AG04450 (cell line): ENCODE measurements at regions not wholly inside any gene's neighbourhood (a gene's known extent, or its start where the extent isn't known, plus 50 kb on each side); places are given as distances from the start of the nearest gene placed in this dataset.

Source experiments
- CTCF ChIA-PET: fragments of 300-600, 350-600 bp; formaldehyde crosslinking; extraction: SDS; loops from one replicate; lab custom pipeline; 2022; ENCODE audit warnings: antibody characterized with exemption, inconsistent platforms; lab: Charles Lee
- POLR2A ChIA-PET: fragments of 350-600 bp; formaldehyde crosslinking; extraction: SDS; loops from one replicate; lab custom pipeline; 2021; ENCODE audit warnings: antibody characterized with exemption, inconsistent platforms; lab: Yijun Ruan, JAX
- DNase-seq: peaks from one replicate; pipeline ENCODE4 v3.0.0-alpha.2; 2011; ENCODE audit warnings: low read depth, low spot score
- H3K27ac ChIP-seq: one replicate; pipeline ENCODE4 v1.5.1; 2012; ENCODE audit warnings: low read depth, low read length, control low read depth
- H3K27me3 ChIP-seq: one replicate; pipeline ENCODE4 v1.6.0; 2012; ENCODE audit warnings: low read length; ENCODE audit not compliant: control insufficient read depth, insufficient read depth
- H3K4me3 ChIP-seq: 2 replicates; pipeline ENCODE4 v1.5.1; 2011; ENCODE audit warnings: mild to moderate bottlenecking, low read depth, low read length, control low read depth
- H3K9me3 ChIP-seq: 2 replicates; pipeline ENCODE4 v1.5.1; 2012; ENCODE audit warnings: low read length; ENCODE audit not compliant: control insufficient read depth, insufficient read depth
- TF ChIP-seq, protein P1 (sequence below): IDR thresholded peaks from 2 replicates; pipeline ENCODE4 v1.5.1; 2011; ENCODE audit warnings: low read depth, low read length, control low read depth, inconsistent platforms

DNA sequence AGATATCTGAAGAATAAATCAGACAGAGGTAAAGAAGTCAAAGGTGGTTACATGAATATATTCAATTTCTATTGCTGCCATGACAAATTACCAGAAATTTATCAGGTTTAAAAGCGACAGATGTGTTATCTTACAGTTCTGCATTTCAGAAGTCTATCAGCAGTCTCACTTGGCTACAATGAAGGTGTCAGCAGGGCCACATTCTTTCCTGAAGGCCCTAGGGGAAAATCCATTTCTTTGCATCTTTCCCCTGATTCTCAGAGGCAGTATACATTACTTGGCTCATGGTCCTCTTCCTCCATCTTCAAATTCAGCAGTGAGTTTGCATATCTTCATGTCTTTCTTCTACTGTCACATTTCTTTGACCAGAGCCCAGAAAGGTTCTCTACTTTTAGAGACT is 145.8 kb upstream of the GULP1 start:
- no peak for DNase-seq
- H3K27me3 ChIP-seq, result no peaks in the 10 kb centered on the region
- ChIA-PET CTCF (no interaction called here), POLR2A (no interaction called here)
- no peaks in the 10 kb centered on the region for H3K9me3 ChIP-seq
- no peak overlapping the region for H3K27ac ChIP-seq
- TF ChIP-seq, protein P1, sequence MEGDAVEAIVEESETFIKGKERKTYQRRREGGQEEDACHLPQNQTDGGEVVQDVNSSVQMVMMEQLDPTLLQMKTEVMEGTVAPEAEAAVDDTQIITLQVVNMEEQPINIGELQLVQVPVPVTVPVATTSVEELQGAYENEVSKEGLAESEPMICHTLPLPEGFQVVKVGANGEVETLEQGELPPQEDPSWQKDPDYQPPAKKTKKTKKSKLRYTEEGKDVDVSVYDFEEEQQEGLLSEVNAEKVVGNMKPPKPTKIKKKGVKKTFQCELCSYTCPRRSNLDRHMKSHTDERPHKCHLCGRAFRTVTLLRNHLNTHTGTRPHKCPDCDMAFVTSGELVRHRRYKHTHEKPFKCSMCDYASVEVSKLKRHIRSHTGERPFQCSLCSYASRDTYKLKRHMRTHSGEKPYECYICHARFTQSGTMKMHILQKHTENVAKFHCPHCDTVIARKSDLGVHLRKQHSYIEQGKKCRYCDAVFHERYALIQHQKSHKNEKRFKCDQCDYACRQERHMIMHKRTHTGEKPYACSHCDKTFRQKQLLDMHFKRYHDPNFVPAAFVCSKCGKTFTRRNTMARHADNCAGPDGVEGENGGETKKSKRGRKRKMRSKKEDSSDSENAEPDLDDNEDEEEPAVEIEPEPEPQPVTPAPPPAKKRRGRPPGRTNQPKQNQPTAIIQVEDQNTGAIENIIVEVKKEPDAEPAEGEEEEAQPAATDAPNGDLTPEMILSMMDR, result no peak
- H3K4me3 ChIP-seq, result no peak overlapping the region

- ChIA-PET CTCF (no interaction called here), POLR2A (no interaction called here)
- Histone ChIP-seq H3K27ac (no peak overlapping the region), H3K27me3 (no peaks in the 10 kb centered on the region), H3K9me3 (no peaks in the 10 kb centered on the region), H3K4me3 (no peak overlapping the region)
- DNase-seq, result no peak
- TF ChIP-seq, protein P1, result no peak
Measured at GRCh38 chr2:188146888-188147287, 144.8 kb upstream of the GULP1 start.

- Histone ChIP-seq H3K4me3 (no peak overlapping the region), H3K9me3 (no peaks in the 10 kb centered on the region), H3K27me3 (no peaks in the 10 kb centered on the region), H3K27ac (no peak overlapping the region)
- CTCF ChIA-PET, result no interaction called here
- TF ChIP-seq, protein P1, result no peak
- POLR2A ChIA-PET, result no interaction called here
- no peak for DNase-seq
Measured at GRCh38 chr2:188151670-188152069, 140.0 kb upstream of the GULP1 start.

DNA sequence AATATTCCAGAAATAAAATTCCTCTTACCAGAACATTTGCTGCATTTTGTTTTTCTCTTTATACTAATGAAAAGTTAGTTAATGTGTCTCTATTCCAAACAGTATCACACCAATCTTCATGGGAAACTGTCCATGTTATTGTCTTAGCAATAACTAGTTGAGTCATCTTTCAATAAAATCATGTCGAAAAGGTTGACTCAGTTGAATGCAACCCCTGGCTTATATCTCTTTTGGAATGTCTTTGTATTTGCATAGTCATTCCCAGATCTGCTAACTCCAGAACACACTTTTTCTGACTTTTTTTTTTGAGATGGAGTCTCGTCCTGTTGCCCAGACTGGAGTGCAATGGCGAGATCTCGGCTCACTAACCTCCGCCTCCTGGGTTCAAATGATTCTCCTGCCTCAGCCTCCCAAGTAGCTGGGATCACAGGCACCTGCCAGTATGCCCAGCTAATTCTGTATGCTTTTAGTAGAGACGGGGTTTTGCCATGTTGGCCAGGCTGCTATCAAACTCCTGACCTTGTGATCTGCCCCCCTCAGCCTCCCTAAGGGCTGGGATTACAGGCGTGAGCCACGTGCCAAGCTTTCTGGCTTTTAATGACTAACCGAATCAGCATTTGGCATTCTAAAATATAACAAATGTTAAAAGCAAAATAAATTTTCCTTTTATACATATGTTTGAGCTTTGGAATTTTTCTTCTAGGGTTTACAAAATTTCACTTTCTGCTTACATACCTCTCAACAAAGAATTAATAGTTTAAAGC is 133.2 kb upstream of the GULP1 start:
- no peak overlapping the region for H3K4me3 ChIP-seq
- H3K9me3 ChIP-seq, result no peaks in the 10 kb centered on the region
- TF ChIP-seq, protein P1, result no peak
- ChIA-PET CTCF (no interaction called here), POLR2A (no interaction called here)
- no peaks in the 10 kb centered on the region for H3K27me3 ChIP-seq
- no peak for DNase-seq
- H3K27ac ChIP-seq, result no peak overlapping the region

DNA sequence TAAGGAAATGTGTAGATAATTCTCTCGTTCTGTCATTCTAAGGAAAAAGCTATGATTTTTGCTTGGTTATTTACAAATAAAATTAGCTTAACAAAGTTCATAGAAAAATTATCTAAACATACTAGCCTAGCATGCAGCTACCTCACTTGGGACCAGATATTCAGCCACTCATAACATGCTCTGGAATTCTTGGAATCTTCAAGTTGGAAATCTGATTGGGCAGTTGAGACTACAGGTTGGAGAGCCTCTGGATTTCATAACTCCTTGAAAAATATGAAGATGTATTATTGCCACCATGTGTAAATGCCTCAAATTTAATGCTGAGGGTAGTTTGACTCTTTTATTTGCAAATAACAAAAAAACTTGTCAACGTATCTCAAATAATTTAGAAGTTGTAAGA is 132.2 kb upstream of the GULP1 start:
- TF ChIP-seq, protein P1, result no peak
- ChIA-PET POLR2A (no interaction called here), CTCF (no interaction called here)
- DNase-seq, result no peak
- H3K9me3 ChIP-seq, result no peaks in the 10 kb centered on the region
- H3K4me3 ChIP-seq, result no peak overlapping the region
- H3K27ac ChIP-seq, result no peak overlapping the region
- no peaks in the 10 kb centered on the region for H3K27me3 ChIP-seq
